ENCODE measurements at regions not wholly inside any gene's neighbourhood (a gene's known extent, or its start where the extent isn't known, plus 50 kb on each side); places are given as distances from the start of the nearest gene placed in this dataset.

- TF ChIP-seq CTCF (IDR thresholded peaks at IDR 0.05): no peak
- no peak for TF ChIP-seq POLR2A (IDR thresholded peaks at IDR 0.05)
Observed at GRCh38 chr3:135564696-135565095, 400.8 kb upstream of the PPP2R3A start.
